ENCODE measurements at regions not wholly inside any gene's neighbourhood (a gene's known extent, or its start where the extent isn't known, plus 50 kb on each side); places are given as distances from the start of the nearest gene placed in this dataset.

DNA sequence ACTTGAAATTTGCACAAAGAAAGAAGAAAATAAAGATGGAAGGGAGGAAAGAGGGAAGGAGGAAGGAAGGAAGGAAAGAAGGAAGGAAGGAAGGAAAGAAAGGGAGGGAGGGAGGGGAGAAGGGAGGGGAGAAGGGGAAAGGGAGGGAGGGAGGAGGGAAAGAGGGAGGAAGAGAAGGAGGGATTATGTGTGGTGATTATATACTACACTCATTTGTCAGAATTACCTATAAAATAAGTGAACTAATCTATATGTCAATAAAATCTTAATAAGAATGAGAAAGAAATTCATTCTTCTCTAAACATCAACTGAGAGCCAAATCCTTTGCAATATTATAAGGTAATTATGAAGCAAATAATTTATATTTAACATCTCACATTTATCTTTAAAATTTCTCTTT, 77.9 kb upstream of the TFAP2D start:
- no peak for DNase-seq (ENCODE audit: low read depth)

DNA sequence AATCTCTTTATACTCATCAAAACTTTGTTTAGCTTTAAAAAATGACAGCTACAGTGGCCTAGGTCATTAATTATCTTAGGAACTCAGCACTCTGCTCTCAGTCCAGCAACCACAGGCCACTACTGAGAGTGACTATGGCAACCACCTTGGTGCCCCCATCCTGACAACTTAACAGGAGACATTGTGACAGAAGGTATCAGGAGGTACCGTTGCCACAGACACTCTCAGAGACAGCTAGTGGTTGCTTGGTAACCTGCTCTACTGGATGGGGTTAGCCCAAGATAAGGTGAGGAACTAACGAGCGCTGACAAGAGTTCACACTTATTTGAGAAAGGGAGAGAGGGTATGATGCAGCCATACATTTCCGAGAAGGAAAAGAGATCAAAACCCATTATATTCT, 76.1 kb upstream of the TFAP2D start:
- DNase-seq (ENCODE audit: low read depth) = no peak

DNA sequence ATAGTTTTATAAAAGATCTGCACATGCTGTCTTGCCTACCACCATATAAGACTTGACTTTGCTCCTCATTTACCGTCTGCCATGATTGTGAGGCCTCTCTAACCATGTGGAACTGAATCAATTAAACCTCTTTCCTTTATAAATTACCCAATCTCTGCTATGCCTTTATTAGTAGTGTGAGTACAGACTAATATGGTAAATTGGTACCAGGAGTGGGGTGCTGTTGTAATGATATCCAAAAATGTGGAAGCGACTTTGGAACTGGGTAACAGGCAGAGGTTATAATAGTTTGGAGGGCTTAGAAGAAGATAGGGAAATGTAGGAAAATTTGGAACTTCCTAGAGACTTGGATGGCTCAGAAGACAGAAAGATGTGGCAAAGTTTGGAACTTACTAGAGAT, 64.2 kb upstream of the TFAP2D start:
- DNase-seq (ENCODE audit: low read depth) = no peak

DNA sequence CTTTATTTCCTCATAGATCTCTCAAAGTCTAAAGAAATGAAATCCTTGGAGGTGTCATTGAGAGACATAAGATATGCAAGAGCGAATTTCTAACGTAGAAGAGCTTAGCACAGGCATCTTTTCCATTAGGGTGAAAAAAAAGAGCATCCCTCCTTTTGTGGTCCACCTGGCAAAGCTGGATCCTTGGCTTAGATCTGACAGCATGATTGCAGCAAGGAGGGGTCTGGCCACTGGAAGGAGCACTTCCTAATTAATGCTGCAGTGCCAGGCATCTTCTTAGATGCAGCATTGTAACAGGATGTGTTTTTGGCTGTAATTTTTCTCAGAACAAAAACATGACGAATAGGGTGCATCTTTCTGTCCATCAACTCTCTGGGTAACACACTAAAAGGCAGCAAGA, 60.1 kb upstream of the TFAP2D start:
- no peak for DNase-seq (ENCODE audit: low read depth)

DNA sequence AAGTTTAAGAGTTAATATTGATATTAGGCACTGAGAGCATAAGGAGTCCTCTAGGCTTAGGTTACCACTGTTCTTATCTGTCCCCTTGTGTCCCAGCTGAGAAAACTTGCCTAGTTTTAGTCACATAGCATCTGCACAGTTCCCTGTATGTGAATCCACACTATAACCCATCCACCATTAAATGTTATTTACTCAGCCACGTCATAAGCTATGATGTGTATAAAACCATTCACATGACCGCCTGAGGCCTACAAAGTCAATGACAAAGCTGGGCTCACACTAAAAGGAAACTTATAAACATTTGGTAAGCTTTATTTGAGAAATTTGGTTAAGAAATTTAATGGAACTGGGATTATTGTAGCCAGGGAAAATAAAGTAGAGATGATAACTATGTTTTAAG, 59.2 kb upstream of the TFAP2D start:
- DNase-seq (ENCODE audit: low read depth) = no peak

DNA sequence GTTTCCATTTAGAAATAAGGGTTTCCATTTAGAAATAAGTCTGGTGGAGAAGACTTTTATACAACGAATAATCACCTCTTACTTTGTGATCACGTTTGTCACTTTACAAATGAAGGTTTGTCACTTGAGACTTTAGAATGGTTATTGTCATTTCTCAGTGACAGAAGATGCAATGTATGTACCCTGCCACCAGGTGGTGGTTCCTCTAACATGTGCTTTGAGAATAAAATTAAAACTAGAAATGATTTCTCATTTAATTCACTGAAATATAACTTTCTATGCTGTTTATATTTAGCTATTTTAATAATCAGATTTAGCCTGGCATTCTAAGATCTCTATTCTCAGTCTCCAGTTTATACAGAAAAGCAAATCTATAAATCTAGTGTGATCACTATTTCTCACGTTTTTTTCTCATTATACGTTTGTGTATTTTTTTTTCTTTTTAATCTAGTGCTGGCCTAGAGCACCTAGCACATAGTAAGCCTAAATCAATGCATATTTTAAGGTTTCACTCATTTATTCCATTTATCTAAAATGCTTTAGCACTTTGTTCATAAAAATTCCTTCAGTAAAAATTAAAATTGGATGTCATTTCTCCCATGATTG, 57.4 kb upstream of the TFAP2D start:
- no peak for DNase-seq (ENCODE audit: low read depth)

DNA sequence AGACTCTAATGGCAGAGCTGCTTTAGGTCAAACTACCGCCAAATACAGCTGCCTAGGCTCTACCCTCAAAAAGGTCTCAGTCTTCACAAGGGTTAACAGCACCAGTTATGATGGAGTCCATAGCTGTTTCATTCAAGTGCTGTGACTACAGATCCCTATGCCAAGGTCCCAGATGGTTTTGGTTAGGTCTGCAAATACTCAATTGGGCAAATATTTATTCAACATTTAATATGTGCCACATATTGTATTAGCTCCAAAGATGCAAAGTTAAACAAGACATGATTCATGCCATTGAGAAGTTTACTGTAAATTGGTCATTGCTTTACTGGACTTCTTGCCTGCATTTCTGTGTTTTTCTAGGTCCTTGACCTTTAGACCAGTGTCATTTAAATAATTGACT, 55.8 kb upstream of the TFAP2D start:
- DNase-seq (ENCODE audit: low read depth) = no peak

DNA sequence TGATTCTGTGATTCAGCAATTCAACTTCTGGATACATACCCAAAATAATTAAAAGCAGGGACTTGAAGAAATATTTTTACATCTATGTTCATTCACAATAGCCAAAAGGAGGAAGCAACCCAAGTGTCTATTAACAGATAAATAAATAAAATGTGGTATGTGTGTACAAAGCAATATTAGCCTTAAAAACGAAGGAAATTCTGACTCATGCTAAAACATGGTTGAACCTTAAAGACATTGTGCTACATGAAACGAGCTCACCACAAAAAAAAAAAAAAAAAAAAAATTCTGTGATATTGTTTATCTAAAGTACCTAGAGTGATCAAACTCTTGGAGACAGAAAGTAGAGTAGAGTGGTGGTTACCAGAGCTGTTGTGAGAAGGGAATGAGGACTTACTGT, 54.8 kb upstream of the TFAP2D start:
- DNase-seq (ENCODE audit: low read depth) = no peak

DNA sequence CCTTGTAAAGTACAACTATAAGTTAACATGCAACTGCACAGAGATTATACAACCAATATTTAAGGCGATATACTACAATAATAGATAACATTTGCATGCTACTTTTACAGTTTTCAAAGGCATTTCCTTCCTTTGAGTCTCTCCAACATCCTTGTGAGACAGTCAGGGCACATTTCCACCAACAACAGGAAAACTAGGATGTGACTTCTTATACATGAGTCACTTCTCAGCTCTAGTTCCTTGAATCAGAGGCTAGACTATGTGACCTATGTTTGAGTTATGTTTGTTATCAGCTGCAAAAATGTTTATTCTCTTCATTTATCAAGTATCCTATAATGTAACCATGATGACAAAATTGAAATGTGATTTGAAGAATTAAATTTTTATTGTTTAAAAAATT, 51.7 kb upstream of the TFAP2D start:
- no peak for DNase-seq (ENCODE audit: low read depth)

Data from CMK (cell line).